SIG-M5 treated with dmso at 0.1 percent for 504 hours (cell line): ENCODE measurements at regions not wholly inside any gene's neighbourhood (a gene's known extent, or its start where the extent isn't known, plus 50 kb on each side); places are given as distances from the start of the nearest gene placed in this dataset.
"Not testable (repeated sequence)": the region's sequence is repeated elsewhere in the genome, so short reads cannot be mapped to it uniquely, and the experiment has no call there.

Source experiments
- DNase-seq: peaks from one replicate; lab custom pipeline; 2025; ENCODE audit not compliant: unreplicated experiment; lab: John Stamatoyannopoulos, UW

DNA sequence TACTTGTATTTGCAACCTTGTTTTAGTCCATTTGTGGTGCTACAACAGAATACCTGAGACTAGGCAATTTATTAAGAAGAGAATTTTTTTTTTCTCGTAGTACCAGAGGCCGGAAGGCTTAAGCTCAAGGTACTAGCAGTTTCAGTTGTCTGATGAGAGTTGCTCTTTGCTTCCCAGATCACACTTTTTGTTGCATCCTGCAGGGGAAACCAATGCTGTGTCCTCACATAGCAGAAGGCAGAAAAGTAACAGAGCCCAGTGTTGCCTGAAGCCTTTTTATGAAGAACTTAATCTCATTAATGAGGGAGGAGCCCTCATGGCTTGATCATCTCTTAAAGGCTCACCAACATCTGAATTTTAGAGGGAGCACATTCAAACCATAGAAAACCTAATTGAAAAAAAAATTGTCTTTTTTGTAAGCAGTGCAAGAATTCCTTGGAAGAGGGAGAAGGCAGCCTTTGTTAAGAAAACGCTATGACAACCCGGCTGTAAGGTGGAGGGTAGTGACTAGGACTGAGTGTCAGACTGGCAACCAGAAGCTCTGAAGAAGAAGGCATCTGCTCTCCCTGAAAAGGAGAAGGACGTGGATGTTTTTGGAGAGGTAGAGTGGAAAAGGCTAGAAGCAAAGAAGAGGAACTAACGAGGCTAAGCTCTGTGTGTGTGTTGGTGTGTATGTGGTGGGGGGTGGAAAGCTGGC is 1245.3 kb downstream of the ROBO2 start:
- no peak for DNase-seq

DNA sequence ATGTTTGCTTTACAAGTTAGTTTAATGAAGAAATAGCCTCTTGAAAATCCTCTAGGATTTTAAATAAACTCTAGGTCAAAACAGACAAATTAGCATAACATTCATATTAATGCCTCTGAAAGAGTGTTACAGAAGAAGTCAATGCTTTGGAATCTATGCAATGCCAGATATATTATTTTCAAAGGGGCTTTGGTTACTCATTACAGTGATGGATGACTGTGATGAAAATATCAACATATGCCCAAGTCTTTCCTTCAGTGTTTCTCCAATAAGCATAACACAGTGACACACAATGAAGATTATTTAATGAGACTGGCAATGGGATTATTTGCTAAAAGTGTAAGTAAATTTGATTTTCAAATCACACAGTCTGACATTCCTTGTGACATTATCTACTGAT is 1247.2 kb downstream of the ROBO2 start:
- DNase-seq: no peak

GRCh38 chr3:78293284-78293683 is 1253.4 kb downstream of the ROBO2 start:
- no peak for DNase-seq

DNA sequence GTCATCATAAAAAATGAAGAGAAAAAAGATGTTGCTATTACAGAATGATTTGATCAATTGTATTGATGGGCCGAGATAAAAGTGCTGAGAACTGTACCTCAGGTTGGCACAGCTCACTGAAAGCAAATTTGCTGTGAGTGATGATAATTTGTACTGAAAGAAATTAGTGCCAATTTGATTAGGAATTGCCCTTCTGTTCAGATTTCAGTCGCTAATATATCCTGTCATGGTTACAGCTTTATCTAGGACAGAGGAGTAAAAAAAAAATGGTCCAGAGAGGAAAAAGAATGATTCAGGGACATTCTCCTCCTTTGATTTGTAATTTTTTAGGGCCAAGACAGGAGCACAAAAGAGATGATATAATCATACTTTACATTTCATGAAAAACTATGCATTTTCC is 1264.2 kb downstream of the ROBO2 start:
- no peak for DNase-seq

DNA sequence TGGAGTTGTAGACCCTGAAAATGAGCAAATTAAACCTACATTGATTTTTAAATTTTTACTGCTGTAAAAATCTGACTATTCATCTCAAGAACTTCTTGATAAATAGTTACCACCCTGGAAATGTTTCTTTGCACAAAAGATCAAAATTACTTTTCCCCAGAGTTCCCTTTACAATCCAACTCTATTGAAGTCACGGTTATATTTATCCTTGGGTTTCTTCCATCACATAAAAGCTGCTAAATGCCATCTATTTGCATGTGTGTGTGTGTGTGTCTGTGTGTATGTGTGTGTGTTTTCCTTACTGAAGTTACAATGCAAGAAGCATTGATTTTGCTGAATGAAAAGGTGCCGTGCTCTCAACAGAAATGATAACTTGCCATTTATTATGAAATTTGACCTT is 1273.0 kb downstream of the ROBO2 start:
- no peak for DNase-seq

GRCh38 chr3:78313332-78313731 is 1273.4 kb downstream of the ROBO2 start:
- DNase-seq: no peak

GRCh38 chr3:78314327-78314726 is 1274.4 kb downstream of the ROBO2 start:
- no peak for DNase-seq

GRCh38 chr3:78317774-78318173 is 1277.9 kb downstream of the ROBO2 start:
- DNase-seq: no peak

DNA sequence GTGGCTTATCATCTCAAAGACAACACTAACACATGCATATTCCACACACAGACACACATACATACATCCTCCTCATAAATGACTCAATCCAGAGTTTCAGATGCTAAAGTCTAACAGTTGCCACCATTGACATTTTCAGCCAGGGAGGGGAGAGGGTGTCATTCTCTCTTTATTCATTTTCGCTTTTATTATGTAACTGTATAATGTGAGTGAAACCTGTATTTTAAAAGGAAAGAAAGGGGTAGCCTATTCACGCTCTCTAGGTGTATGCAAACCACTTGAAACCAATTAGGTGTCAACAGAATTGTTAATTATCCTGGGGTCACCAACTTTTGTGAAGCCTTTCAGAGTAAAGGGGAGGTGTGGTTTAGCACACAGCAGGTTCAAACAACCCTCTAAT is 1282.9 kb downstream of the ROBO2 start:
- no peak for DNase-seq

DNA sequence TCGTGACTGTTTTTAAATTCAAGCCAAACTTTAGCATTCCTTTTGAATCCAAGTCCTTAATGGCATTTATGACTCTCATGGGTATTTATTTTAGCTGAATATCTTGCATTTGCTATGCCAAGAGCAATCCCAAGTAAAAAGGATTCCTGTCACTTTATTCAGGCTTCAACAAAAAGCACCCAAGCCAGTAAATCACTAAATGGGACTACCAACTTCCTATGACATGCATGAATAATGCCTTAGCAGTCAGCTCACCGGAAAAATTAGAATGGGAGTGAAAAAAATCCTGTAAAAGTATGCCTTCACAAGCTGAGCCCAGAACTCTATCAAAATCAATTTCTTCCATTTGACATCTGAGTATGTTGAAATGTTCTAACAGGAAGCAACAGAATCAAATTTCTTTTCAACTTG is 1297.9 kb downstream of the ROBO2 start:
- no peak for DNase-seq

GRCh38 chr3:78338405-78338804 is 1298.5 kb downstream of the ROBO2 start:
- DNase-seq: no peak

- DNase-seq: no peak
These were observed 1303.3 kb downstream of the ROBO2 start for GRCh38 chr3:78343221-78343620.

DNA sequence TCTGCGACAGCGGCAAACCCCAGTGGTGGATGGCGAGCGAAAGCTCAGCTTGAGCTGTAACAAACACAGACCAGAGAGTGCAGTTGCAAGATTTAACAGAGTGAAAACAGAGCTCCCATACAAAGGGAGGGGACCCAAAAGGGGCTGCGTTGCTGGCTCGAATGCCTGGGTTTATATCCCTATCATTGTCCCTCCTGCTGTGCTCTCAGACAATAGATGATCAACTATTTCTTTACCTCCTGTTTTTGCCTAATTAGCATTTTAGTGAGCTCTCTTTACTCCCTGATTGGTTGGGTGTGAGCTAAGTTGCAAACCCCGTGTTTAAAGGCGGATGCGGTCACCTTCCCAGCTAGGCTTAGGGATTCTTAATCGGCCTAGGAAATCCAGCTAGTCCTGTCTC is 1304.4 kb downstream of the ROBO2 start:
- not testable (repeated sequence) for DNase-seq

GRCh38 chr3:78344918-78345317 is 1305.0 kb downstream of the ROBO2 start:
- DNase-seq: no peak

DNA sequence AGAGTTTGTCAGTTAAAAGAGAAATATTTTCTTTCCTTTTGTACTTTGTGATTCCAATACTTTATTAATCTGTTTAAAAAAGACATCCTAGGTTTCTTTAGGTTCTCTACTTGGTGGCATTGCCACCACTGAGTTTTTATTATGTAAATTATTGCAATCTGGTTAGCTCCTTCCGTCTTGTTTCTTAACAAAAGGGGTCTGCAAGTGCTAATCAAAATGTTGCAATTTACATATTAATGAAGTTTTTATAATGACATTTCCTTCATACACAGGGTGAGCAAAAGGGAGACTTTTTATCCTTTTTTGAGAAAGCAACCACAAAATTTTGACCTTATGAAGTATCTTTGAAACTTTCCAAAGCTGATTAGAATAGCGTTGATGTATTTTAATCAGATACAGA is 1307.3 kb downstream of the ROBO2 start:
- DNase-seq: no peak

GRCh38 chr3:78348664-78349063 is 1308.8 kb downstream of the ROBO2 start:
- no peak for DNase-seq

DNA sequence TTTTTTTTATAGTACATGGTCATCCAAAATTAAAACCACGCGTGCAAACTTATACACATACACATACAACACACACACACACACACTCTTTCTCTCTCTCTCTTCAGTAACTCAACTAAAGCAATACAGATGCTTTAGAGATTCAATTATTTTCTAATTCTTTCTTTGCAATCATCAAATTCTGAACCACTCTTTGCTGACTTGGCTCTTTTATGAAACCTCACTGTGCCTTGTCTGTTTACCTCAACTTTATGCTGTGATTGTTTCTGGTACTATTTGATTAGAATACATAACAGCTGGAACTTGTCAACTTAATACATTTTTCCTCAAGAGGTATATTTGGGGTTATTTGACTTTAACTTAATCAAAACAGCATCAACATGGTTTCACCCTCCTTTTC is 1309.7 kb downstream of the ROBO2 start:
- no peak for DNase-seq

- no peak for DNase-seq
These were observed 1311.4 kb downstream of the ROBO2 start for GRCh38 chr3:78351334-78351733.

- no peak for DNase-seq
These were observed 1313.3 kb downstream of the ROBO2 start for GRCh38 chr3:78353231-78353630.

DNA sequence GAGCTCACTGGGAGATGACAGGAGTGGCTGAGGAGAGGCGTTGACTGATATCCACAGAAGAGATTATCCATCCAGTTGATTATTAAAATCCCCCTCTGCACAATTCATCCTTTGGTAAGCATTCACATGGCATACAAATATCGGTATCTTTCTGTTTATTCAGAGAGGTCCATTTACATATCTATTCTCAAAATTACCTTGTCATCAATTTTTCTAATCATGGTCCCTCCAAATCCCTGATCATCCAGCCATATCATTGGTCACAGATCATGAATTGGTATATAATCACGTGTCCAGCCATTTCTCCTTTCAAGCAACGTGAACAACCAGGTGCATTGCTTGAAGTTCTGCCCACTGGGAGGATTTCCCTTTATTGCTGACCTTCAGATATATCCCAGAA is 1321.0 kb downstream of the ROBO2 start:
- no peak for DNase-seq

GRCh38 chr3:78368636-78369345 is 1328.9 kb downstream of the ROBO2 start:
- no peak for DNase-seq

GRCh38 chr3:78390221-78390620 is 1350.3 kb downstream of the ROBO2 start:
- no peak for DNase-seq

DNA sequence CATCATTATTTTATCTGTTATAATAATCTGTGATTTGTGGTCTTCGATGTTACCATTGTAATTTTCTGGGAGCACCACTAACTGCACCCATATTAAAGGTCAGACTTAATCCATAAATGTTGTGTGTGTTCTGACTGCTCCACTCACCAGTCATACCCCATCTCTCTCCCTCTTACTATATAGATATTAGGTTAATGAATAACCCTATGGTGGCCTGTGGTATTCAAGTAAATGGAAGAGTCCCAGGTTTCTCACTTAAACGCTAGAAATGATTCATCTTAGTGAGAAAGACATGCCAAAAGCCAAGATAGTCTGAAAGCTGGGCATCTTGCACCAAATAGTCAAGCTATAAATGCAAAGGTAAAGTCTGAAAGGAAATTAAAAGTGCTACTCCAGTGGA is 1358.5 kb downstream of the ROBO2 start:
- DNase-seq: no peak
